ENCODE measurements at regions not wholly inside any gene's neighbourhood (a gene's known extent, or its start where the extent isn't known, plus 50 kb on each side); places are given as distances from the start of the nearest gene placed in this dataset.

GRCh38 chr16:65909310-65910050 is 457.0 kb upstream of the CDH5 start:
- DNase-seq (ENCODE audit: low read depth in 2 of 2): no peak

DNA sequence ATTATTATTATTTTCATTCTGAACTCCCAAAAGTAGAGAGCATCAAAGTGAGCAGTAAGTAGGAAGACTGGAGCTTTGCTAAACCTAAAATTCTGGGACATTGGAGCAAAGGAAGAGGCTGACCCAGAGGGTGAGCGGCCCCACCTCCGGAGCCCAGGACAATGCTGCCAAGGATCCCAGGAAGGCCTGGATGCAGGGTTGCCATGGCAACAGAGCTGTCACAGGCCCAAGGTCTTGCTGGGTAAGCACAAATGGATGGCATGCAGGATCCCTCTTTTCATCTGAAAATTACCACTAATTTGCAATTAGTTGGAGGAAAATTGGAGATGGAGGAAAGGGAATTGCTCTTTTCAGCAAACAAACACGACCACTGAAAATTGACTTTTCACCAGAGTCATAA is 457.9 kb upstream of the CDH5 start:
- DNase-seq (ENCODE audit: low read depth in 2 of 2): no peak

DNA sequence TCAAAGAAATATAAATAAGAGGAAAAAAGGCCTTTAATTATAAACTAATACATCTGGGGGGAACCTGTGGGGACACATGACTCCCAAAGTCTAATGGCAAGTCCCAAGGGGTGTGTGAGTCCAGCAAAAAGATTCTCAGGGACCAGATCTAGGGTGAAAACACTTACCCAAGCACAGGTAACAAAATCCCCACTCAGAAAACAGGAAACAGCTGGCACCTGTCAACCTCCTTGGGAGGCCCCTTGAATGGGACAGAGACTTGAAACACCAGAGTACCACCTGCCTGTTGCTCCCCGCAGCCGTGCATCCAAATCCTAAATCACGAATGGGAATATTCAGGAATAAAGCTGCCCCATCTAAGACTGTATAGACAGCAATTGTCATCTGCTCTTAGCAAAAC is 461.2 kb upstream of the CDH5 start:
- DNase-seq (ENCODE audit: low read depth in 2 of 2): no peak

DNA sequence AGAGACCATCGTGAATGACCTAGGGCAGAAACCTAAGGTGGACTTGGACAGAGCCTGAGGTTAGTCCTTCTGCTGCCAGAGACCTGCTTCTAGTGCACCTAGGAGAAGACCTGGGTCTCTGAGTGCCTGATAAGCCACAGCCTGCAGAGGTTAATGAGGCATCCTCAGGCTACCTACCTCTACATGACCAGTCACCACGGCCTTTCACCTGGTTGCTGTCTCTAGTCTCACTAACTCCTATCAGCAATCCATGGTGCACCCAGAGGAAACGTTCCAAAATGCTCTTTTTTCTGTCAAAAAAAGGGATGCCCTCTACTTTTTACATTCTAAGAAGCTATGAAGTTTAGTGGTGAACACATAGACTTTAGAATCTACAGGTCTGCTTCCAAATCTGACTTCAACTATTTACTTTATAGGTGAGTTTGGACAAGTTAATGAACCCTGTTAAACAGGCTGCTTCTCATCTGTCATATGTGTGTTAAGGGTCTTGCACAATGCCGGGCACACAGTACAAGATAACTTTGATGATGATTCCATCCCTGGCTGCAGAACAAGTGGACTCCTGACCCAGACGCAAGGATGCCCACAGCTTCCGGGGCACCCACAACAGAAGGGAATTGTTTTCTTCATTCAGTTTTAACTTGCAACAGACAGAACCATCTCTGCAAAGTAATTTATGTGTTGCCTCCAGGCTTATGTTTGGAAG is 469.9 kb upstream of the CDH5 start:
- no peak for DNase-seq (ENCODE audit: low read depth in 2 of 2)

GRCh38 chr16:65895906-65896305 is 470.6 kb upstream of the CDH5 start:
- DNase-seq (ENCODE audit: low read depth in 2 of 2): no peak

GRCh38 chr16:65895486-65895885 is 471.0 kb upstream of the CDH5 start:
- DNase-seq (ENCODE audit: low read depth in 2 of 2): no peak

DNA sequence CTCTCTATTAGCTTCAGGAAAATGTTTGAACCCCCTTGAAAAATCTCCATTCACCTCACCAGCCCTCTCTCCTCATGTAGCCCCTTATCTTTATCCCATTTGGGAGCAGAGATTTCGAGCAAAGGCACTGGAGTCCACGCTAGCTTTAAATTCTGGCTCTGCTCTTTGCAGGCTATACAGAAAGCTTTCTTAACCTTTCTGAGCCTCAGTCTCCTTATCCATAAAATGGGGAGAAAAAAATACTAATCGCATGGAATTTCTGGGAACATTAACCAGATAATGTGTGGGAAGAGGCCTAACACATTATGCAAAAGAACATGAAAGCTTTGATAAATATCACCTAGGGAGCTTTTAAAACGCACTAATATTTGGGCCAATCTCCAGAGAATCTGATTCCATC is 476.3 kb upstream of the CDH5 start:
- DNase-seq (ENCODE audit: low read depth in 2 of 2): no peak

DNA sequence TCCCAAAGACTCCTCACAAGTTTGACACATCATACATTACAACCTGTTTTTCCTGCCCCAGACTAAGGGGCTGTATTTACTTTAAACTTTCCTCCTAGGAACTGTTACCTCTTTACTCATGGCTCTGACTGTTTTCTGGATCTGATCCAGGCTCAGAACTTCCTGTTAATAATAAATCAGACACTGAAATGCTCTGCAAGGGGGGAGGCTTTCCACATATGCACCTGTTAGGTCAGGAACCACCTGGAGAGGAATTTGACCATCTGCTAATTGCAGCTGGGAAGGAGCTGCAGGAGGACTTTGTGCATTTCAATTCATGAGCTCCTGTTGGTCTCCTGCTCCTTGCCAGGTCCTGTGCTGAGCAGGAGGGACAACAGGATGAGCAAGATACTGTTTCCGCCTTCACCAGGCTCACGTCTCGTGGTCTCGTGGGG is 476.9 kb upstream of the CDH5 start:
- no peak for DNase-seq (ENCODE audit: low read depth in 2 of 2)

DNA sequence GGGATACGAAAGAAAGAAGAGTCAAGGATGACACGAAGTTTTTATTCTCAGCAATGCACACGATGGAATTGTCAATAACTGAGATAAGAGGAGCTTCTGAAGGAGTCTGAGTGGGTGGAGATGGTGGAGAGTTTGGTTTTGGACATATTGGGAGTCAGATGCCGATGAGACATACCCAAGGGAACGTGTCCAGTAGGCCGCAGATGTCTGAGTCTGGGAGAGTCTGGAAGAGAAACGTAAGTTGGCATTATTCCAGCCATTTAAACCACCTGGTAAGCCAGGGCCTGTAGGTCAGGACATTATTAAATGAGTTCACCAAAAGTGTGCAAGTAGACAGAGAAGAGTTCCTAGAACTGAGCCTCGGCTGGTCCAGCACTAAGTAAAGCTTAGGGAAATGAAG is 478.3 kb upstream of the CDH5 start:
- DNase-seq (ENCODE audit: low read depth in 2 of 2): no peak

- no peak for DNase-seq (ENCODE audit: low read depth in 2 of 2)
These were observed 482.5 kb upstream of the CDH5 start for GRCh38 chr16:65884018-65884417.

GRCh38 chr16:65878347-65878746 is 488.1 kb upstream of the CDH5 start:
- DNase-seq (ENCODE audit: low read depth in 2 of 2): no peak

- DNase-seq (ENCODE audit: low read depth in 2 of 2): no peak
These were observed 489.9 kb upstream of the CDH5 start for GRCh38 chr16:65876624-65877023.

GRCh38 chr16:65876056-65876408 is 490.5 kb upstream of the CDH5 start:
- no peak for DNase-seq (ENCODE audit: low read depth in 2 of 2)

DNA sequence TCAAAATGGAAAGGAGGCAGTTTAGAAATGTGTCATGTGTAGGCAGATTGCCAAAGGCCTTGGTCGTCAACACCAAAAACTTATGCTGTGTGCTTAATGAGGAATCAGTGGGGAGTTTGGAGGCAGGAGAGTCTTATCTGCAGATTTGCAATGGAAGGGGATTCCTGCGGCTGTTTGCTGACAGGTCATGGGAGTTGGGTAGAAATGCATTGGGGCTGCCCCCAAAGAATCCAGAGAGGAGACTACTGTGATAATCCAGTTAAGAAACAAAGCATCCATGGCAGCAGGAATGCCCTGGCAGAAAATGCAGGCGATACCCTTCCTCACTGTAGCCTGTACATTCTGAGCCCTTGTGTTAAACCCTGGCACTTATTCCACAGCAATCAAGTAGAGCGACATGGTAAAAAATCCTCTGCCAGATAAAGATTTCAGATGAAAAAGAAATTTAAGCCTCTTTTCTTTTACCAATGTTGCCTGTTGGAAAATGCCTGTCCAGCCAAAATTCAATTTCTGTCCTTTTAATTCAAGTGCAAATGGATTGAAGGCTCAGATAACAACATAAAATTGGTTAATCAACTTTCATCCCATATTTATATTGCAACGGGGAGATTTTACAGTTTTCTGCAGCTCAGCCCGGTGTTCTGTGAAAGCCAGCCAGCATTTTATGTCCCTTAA is 491.0 kb upstream of the CDH5 start:
- no peak for DNase-seq (ENCODE audit: low read depth in 2 of 2)

- DNase-seq (ENCODE audit: low read depth in 2 of 2): no peak
These were observed 497.2 kb upstream of the CDH5 start for GRCh38 chr16:65869261-65869660.

DNA sequence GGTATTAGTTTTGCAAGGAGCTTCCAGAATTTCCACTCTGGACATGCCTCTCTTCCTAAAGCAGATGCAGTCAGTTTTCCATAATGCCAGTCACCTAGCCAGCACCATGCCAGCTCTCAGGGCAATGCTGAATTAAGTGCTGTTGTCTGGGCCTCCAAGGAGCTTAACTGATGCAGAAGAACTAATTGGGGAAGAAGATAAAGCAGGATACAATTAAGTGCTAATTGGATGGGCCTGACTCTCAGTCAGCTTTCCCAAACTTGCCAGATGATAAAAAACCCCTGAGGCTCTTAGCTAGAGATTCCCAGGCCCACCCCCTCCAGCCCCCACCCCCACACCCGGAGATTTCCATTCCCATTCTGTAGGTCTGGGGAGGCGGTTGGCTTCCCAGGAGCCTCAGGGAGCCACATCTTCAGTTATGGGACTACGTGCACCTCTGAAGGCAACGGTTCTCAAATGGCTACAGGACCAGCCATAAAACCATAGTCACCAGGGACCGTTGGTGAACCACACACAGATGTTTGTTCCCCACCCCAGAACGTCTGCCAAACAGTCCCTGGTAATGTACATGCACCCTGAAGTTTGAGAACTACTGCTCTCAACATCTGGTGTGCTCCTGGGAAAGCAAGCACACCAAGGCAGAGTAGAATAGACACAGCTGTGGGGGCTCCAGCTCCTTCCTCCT is 499.1 kb upstream of the CDH5 start:
- DNase-seq (ENCODE audit: low read depth in 2 of 2): no peak

- DNase-seq (ENCODE audit: low read depth in 2 of 2): no peak
These were observed 503.3 kb upstream of the CDH5 start for GRCh38 chr16:65863236-65863635.

DNA sequence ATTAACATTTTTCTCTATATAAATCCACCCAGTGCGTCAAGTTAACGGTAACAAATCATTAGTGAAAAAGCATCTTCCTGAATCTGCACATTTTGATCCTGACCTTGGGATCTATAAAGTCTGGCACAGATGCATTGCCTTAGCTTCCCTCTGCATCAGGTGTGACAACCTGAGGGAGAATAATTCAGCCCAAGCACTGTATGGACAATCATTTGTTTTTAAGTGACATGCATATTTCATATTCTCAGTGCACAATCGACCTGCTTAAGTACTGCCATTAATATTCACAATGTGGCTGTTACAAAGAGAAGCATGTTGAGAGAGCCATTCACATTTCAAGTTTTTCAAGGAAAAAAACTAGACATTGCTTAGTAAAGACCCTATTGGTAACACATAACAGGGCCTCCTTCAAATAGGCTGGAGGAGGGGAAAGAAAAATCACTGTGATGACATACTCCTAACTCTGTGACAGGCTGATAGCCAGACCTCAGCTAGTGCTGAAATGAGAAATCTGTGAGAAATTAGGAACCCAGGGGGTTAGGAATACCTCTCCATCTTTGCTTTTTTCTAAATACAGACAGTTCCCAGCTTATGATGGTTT is 505.3 kb upstream of the CDH5 start:
- DNase-seq (ENCODE audit: low read depth in 2 of 2): no peak

DNA sequence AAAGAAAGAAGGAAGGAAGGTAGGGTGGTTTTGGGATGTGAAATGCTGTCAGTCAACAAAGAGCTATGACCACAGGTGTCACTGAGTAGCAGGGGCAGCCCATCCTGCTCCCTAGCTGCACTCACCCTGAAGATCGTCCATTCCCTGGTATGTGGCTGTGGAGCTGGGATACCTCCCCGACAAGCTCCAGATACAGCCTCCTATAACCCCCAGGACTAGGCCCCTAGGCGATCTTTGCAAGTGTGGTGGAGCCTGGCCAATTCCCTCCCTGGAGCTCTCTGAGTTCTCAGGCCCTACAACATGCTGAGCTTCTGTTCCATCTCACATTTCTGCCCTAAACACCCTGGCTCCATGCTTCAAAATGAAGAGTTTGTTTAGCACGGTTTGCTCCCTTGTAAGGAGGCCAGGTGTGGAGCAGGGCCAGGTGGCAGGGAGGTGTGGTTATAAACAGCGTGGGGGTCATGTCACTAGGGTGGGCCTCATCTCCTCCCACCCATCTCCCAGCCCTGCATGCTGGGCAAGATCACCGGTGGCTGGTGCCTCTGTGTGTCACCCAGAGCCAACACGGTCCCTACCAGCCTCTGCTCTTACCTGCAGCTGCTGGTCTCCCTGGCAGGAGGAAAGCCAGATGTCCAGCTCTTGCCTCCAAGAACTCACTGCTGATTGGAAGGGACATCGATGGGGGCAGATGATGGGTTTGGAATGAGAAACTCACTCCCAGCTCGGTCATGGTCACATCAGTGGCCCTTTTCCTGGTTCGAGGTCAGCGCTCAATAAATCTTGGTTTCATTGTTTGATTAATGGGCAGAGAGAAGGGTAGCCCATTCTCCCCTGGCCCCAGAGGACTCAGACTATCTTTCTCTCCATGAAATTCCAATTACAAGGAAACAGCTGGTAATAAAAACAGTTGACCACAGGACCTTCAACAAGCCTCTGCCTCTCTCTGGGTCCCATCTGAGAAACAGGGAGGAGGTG is 511.0 kb upstream of the CDH5 start:
- DNase-seq (ENCODE audit: low read depth in 2 of 2): no peak

GRCh38 chr16:65846210-65846602 is 520.3 kb upstream of the CDH5 start:
- DNase-seq (ENCODE audit: low read depth in 2 of 2): no peak

Data from activated CD4-positive, alpha-beta T cell treated with anti-CD3 and anti-CD28 coated beads for 24 hours (primary cell).